ENCODE measurements at regions not wholly inside any gene's neighbourhood (a gene's known extent, or its start where the extent isn't known, plus 50 kb on each side); places are given as distances from the start of the nearest gene placed in this dataset.

DNA sequence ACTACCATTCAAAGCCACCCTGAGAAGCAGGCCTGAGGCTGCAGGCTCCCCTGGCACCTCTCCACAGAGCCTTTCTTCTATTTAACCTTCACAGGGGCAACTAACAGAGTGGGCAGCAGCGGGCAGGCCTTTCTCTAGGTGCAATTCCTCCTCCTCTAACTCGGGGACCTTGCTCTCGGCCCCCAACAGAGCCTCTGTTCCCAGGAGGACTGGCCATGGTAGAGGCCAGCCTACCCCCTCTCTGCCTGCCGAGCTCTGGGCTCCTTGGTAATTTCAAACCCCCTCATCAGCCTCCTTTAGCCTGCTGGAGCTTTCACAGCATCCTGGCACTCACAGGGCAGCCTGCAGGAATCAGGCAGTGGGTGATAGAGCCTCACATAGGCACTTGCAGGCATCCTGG lies 920.8 kb upstream of the ZNF722 start:
- Histone ChIP-seq H3K4me3 (no peak overlapping the region), H3K9me3 (peaks cover 22% of the 10 kb centered on the region), H3K36me3 (no peaks in the 10 kb centered on the region), H3K4me1 (no peaks in the 10 kb centered on the region), H3K27me3 (ENCODE audit: low read depth) (no peaks in the 10 kb centered on the region), H3K27ac (no peak overlapping the region)
- TF ChIP-seq, protein P1, sequence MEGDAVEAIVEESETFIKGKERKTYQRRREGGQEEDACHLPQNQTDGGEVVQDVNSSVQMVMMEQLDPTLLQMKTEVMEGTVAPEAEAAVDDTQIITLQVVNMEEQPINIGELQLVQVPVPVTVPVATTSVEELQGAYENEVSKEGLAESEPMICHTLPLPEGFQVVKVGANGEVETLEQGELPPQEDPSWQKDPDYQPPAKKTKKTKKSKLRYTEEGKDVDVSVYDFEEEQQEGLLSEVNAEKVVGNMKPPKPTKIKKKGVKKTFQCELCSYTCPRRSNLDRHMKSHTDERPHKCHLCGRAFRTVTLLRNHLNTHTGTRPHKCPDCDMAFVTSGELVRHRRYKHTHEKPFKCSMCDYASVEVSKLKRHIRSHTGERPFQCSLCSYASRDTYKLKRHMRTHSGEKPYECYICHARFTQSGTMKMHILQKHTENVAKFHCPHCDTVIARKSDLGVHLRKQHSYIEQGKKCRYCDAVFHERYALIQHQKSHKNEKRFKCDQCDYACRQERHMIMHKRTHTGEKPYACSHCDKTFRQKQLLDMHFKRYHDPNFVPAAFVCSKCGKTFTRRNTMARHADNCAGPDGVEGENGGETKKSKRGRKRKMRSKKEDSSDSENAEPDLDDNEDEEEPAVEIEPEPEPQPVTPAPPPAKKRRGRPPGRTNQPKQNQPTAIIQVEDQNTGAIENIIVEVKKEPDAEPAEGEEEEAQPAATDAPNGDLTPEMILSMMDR (IDR thresholded peaks at IDR 0.05), result no peak
- intact Hi-C loops (cut with DNase I), result no loop called here
- no peak for ATAC-seq
- no peak for DNase-seq

DNA sequence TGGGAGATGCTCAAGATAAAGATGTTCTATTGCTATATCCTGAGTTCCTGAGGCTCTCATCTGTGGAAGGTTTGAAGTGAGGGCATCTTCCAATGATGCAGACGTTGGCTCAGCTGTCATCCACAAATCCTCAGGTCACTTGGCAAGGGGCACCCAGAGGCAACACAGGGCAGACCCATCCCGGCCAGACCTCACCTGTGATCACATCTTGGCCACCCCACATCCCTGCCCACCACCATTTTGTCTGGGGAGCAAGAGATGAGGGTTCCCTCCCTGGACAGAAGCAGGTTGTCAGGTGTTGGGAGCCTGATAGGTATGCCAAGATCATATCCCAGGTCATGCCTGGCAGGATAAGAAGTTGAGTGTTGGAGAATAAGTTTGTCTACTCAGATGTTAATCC lies 918.2 kb upstream of the ZNF722 start:
- no peak for DNase-seq
- intact Hi-C loops (cut with DNase I), result no loop called here
- Histone ChIP-seq H3K4me3 (no peak overlapping the region), H3K27ac (no peak overlapping the region), H3K27me3 (ENCODE audit: low read depth) (no peaks in the 10 kb centered on the region), H3K9me3 (peaks cover 32% of the 10 kb centered on the region), H3K36me3 (no peaks in the 10 kb centered on the region), H3K4me1 (no peaks in the 10 kb centered on the region)
- TF ChIP-seq, protein P1 (IDR thresholded peaks at IDR 0.05), result no peak
- ATAC-seq, result no peak

DNA sequence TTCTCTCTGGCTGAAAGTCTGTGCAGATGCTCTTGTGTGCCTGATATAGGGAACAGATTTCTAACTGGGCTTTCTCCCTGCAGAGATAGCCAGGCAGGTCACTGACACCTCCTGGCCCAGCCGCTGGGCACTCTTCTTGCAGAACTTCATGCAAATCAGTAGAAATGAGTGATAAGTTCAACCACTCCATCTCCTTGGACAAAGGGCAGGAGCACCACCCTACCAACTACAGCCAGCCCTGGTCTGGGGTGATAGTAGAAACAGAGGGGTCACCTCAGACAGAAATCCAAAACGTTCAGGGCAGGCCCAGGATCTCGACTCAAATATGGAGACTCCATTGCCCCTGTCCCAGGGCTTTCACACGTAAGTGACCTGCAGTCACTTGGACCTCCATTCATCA lies 917.8 kb upstream of the ZNF722 start:
- Histone ChIP-seq H3K4me1 (no peaks in the 10 kb centered on the region), H3K9me3 (peaks cover 36% of the 10 kb centered on the region), H3K27me3 (ENCODE audit: low read depth) (no peaks in the 10 kb centered on the region), H3K4me3 (no peak overlapping the region), H3K36me3 (no peaks in the 10 kb centered on the region), H3K27ac (no peak overlapping the region)
- no peak for ATAC-seq
- no peak for DNase-seq
- TF ChIP-seq, protein P1 (IDR thresholded peaks at IDR 0.05), result no peak
- intact Hi-C loops (cut with DNase I), result no loop called here

DNA sequence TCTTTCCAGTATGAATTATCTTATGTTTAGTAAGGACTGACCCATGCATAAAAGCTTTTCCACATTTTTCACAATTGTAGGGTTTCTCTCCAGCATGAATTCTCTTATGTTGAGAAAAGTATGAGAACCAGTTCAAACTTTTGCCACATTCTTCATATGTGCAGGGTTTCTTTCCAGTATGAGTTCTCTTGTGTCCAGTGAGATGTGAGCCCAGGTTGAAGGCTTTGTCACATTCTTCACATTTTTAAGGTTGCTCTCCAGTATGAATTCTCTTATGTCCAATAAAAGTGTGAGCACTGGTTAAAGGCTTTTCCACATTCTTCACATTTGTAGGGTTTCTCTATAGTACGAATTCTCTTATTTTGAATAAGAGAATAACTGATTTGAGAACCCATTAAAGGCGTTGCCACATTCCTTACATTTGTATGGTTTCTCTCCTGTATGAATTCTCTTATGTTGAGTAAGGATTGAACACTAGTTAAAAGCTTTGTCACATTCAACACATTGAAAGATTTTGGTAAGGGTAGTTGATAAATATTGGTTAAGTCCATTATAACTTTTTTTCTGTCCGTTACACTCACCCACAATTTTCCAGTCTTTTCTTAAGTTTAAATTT lies 911.0 kb upstream of the ZNF722 start:
- H3K27me3 ChIP-seq (ENCODE audit: low read depth), result no peaks in the 10 kb centered on the region
- H3K27ac ChIP-seq, result no peak overlapping the region
- ATAC-seq (no peak), DNase-seq (no peak)
- peaks cover 57% of the 10 kb centered on the region for H3K9me3 ChIP-seq
- H3K4me3 ChIP-seq, result no peak overlapping the region
- H3K36me3 ChIP-seq, result no peaks in the 10 kb centered on the region
- intact Hi-C loops (cut with DNase I), result no loop called here
- TF ChIP-seq, protein P1 (IDR thresholded peaks at IDR 0.05), result no peak
- no peaks in the 10 kb centered on the region for H3K4me1 ChIP-seq

DNA sequence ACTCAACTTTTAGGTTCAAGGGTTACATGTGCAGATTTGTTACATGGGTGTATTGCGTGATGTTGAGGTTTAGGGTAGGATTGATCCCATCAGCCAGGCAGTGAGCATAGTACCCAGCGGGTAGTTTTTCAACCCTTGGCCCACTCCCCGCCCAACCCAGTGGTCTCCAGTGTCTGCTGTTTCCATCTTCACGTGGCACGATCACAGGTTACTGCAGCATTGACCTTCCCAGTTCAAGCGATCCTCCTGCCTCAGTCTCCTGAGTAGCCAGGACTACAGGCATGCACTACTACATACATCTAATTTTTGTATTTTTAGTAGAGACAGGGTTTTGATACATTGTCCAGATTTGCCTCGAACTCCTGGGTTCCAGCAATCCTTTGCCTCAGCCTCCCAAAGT lies 905.7 kb upstream of the ZNF722 start:
- ATAC-seq (no peak), DNase-seq (no peak)
- no peak overlapping the region for H3K4me3 ChIP-seq
- TF ChIP-seq, protein P1 (IDR thresholded peaks at IDR 0.05), result no peak
- intact Hi-C loops (cut with DNase I), result no loop called here
- no peaks in the 10 kb centered on the region for H3K4me1 ChIP-seq
- no peaks in the 10 kb centered on the region for H3K27me3 ChIP-seq (ENCODE audit: low read depth)
- peaks cover 23% of the 10 kb centered on the region for H3K9me3 ChIP-seq
- H3K36me3 ChIP-seq, result no peaks in the 10 kb centered on the region
- H3K27ac ChIP-seq, result no peak overlapping the region
